Gastrocnemius medialis (tissue), 4 donors: ENCODE measurements at regions not wholly inside any gene's neighbourhood (a gene's known extent, or its start where the extent isn't known, plus 50 kb on each side); places are given as distances from the start of the nearest gene placed in this dataset.

ENCODE experiments used
- ATAC-seq, 2 donors: fragments of 150-250 bp; one replicate each; pipeline ENCODE4 v1.9.1; 2016
- DNase-seq, 2 donors: peaks; one replicate each; pipeline ENCODE4 v3.0.0-alpha.2; 2019
- H3K27ac ChIP-seq, 4 donors: fragments of 200-600 bp; sonication (generic); 1 replicate in 1 of 4; 2 replicates in 3 of 4; pipeline ENCODE4 v1.5.1; 2016 to 2018; ENCODE audit warnings: mild to moderate bottlenecking in 2 of 4, moderate library complexity in 1 of 4
- H3K27me3 ChIP-seq, 3 donors: fragments of 200-600 bp; sonication (generic) in 2 of 3; 1 replicate in 1 of 3; 2 replicates in 2 of 3; pipeline versions ENCODE4 v1.5.1 to v1.6.0; 2016 to 2019; ENCODE audit warnings: mild to moderate bottlenecking in 1 of 3, moderate library complexity in 1 of 3
- H3K36me3 ChIP-seq, 2 donors: fragments of 200-600 bp; sonication (generic) in 1 of 2; one replicate each; pipeline ENCODE4 v1.5.1; 2017 to 2018
- H3K4me1 ChIP-seq, 2 donors: fragments of 200-600 bp; sonication (generic) in 1 of 2; one replicate each; pipeline ENCODE4 v1.5.1; 2016 to 2017; ENCODE audit warnings: mild to moderate bottlenecking in 2 of 2
- H3K4me3 ChIP-seq, 4 donors: fragments of 200-600 bp; sonication (generic) in 3 of 4; 1 replicate in 1 of 4; 2 replicates in 3 of 4; pipeline ENCODE4 v1.5.1; 2016 to 2019; ENCODE audit warnings: mild to moderate bottlenecking in 2 of 4
- H3K9me3 ChIP-seq, 3 donors: fragments of 200-600 bp; sonication (generic) in 2 of 3; 1 replicate in 1 of 3; 2 replicates in 2 of 3; pipeline ENCODE4 v1.5.1; 2016 to 2019
- CTCF ChIP-seq, 5 experiments: fragments of 450-650 bp in 3 of 5; fragments of 200-600 bp in 2 of 5; sonication (generic) in 2 of 5; IDR thresholded peaks in 4 of 5; conservative IDR thresholded peaks in 1 of 5; 1 replicate in 4 of 5; 2 replicates in 1 of 5; pipeline ENCODE4 v1.5.1; 2016 to 2019; ENCODE audit warnings: antibody characterized with exemption in 5 of 5, mild to moderate bottlenecking in 3 of 5, moderate library complexity in 3 of 5
- POLR2A ChIP-seq, 2 donors: fragments of 450-650 bp; IDR thresholded peaks; one replicate each; pipeline ENCODE4 v1.6.1; 2017; ENCODE audit warnings: antibody characterized with exemption in 2 of 2, mild to moderate bottlenecking in 2 of 2, moderate library complexity in 2 of 2
- in situ Hi-C, 4 donors: fragments of 200-750 bp; cut with MboI; loops; one replicate each; pipeline versions ENCODE4 v1.15.0 to v1.8.0; 2017; ENCODE audit warnings: low sequenced_read_pairs in 4 of 4
- intact Hi-C: fragments of 100-400 bp; cut with DNase I; formaldehyde crosslinking; loops from one replicate; pipeline ENCODE4 v1.15.1; 2023; ENCODE audit warnings: low total_unique reads

GRCh38 chr2:217062768-217063167 lies 202.9 kb upstream of the TNP1 start:
- TF ChIP-seq CTCF (IDR thresholded peaks at IDR 0.05 in 4 of 5, conservative IDR thresholded peaks at IDR 0.05 in 1 of 5) (no peak), POLR2A (IDR thresholded peaks at IDR 0.05) (no peak)
- H3K4me3 ChIP-seq: no peak overlapping the region
- peaks cover 3 to 7% of the 10 kb centered on the region in 2 donors for H3K4me1 ChIP-seq
- DNase-seq (no peak), ATAC-seq (no peak)
- no peak overlapping the region for H3K27ac ChIP-seq
- no peaks in the 10 kb centered on the region for H3K36me3 ChIP-seq
- in situ Hi-C loops (no loop called here), intact Hi-C loops (no loop called here)
- no peaks in the 10 kb centered on the region for H3K9me3 ChIP-seq
- no peaks in the 10 kb centered on the region for H3K27me3 ChIP-seq

GRCh38 chr2:217061916-217062505 lies 202.1 kb upstream of the TNP1 start:
- H3K36me3 ChIP-seq: no peaks in the 10 kb centered on the region
- peaks cover 3 to 7% of the 10 kb centered on the region in 2 donors for H3K4me1 ChIP-seq
- no peak overlapping the region for H3K4me3 ChIP-seq
- intact Hi-C loops (no loop called here), in situ Hi-C loops (no loop called here)
- no peak for ATAC-seq
- no peak for TF ChIP-seq POLR2A (IDR thresholded peaks at IDR 0.05)
- TF ChIP-seq CTCF (IDR thresholded peaks at IDR 0.05 in 4 of 5, conservative IDR thresholded peaks at IDR 0.05 in 1 of 5): no peak
- no peaks in the 10 kb centered on the region for H3K27me3 ChIP-seq
- H3K9me3 ChIP-seq: no peaks in the 10 kb centered on the region
- no peak overlapping the region for H3K27ac ChIP-seq
- no peak for DNase-seq

- ATAC-seq: no peak
- TF ChIP-seq POLR2A (IDR thresholded peaks at IDR 0.05) (no peak), CTCF (IDR thresholded peaks at IDR 0.05 in 4 of 5, conservative IDR thresholded peaks at IDR 0.05 in 1 of 5) (no peak)
- intact Hi-C loops: no loop called here
- in situ Hi-C loops: no loop called here
- no peaks in the 10 kb centered on the region for H3K9me3 ChIP-seq
- no peaks in the 10 kb centered on the region for H3K36me3 ChIP-seq
- no peak overlapping the region for H3K27ac ChIP-seq
- no peak overlapping the region for H3K4me3 ChIP-seq
- H3K27me3 ChIP-seq: no peaks in the 10 kb centered on the region
- peaks cover 3 to 7% of the 10 kb centered on the region in 2 donors for H3K4me1 ChIP-seq
- no peak for DNase-seq
Measured at GRCh38 chr2:217060951-217061547, 201.2 kb upstream of the TNP1 start.

- ATAC-seq: no peak
- Histone ChIP-seq H3K27me3 (no peaks in the 10 kb centered on the region), H3K9me3 (no peaks in the 10 kb centered on the region), H3K4me3 (no peak overlapping the region), H3K27ac (no peak overlapping the region), H3K36me3 (no peaks in the 10 kb centered on the region), H3K4me1 (peaks cover 3 to 7% of the 10 kb centered on the region in 2 donors)
- in situ Hi-C loops (no loop called here), intact Hi-C loops (no loop called here)
- no peak for DNase-seq
- TF ChIP-seq CTCF (IDR thresholded peaks at IDR 0.05 in 4 of 5, conservative IDR thresholded peaks at IDR 0.05 in 1 of 5) (no peak), POLR2A (IDR thresholded peaks at IDR 0.05) (no peak)
Measured at GRCh38 chr2:217060516-217060915, 200.7 kb upstream of the TNP1 start.
